ENCODE measurements at regions not wholly inside any gene's neighbourhood (a gene's known extent, or its start where the extent isn't known, plus 50 kb on each side); places are given as distances from the start of the nearest gene placed in this dataset.

- no peaks in the 10 kb centered on the region for H3K9me2 ChIP-seq (replicated peaks; ENCODE audit: low read length)
- no peaks in the 10 kb centered on the region for H3K27me3 ChIP-seq (ENCODE audit: low read length)
- H3K9me3 ChIP-seq (ENCODE audit: low read length) = no peaks in the 10 kb centered on the region
- no peak overlapping the region for H3K27ac ChIP-seq (ENCODE audit: low read length)
- BruUV-seq (replicated peaks) = no TSS peak
- no peak overlapping the region for H3K4me2 ChIP-seq (ENCODE audit: low read length)
- H4K20me1 ChIP-seq (ENCODE audit: low read length) = no peaks in the 10 kb centered on the region
- H3K9ac ChIP-seq (ENCODE audit: low read length) = no peak overlapping the region
- ATAC-seq (no peak), DNase-seq (no peak)
- H3K4me1 ChIP-seq (ENCODE audit: insufficient read depth, low read length) = peaks cover 32% of the 10 kb centered on the region
- no peak overlapping the region for H2AFZ ChIP-seq (ENCODE audit: low read length)
- no peaks in the 10 kb centered on the region for H3F3A ChIP-seq (ENCODE audit: low read length, unreplicated experiment)
- H3K36me3 ChIP-seq (ENCODE audit: low read depth, low read length) = no peaks in the 10 kb centered on the region
- no peak overlapping the region for H3K4me3 ChIP-seq (ENCODE audit: low read length)
- TF ChIP-seq CTCF (conservative IDR thresholded peaks at IDR 0.05; ENCODE audit: low read depth, low read length) (no peak), EZH2phosphoT487 (IDR thresholded peaks at IDR 0.05; ENCODE audit: borderline replicate concordance, low read length) (no peak), EZH2 (IDR thresholded peaks at IDR 0.05; ENCODE audit: low read length, unreplicated experiment) (no peak)
- ChIA-PET POLR2A (ENCODE audit: unreplicated experiment) (no interaction called here), CTCF (no interaction called here)
- intact Hi-C loops (cut with micrococcal nuclease) = no loop called here
- no peaks in the 10 kb centered on the region for H3K79me2 ChIP-seq (ENCODE audit: low read length)
Measured at GRCh38 chr7:81630600-81630999, 139.2 kb downstream of the HGF start.

GRCh38 chr7:81629702-81630101 lies 140.1 kb downstream of the HGF start:
- H2AFZ ChIP-seq (ENCODE audit: low read length) = no peak overlapping the region
- CTCF ChIA-PET = no interaction called here
- no peaks in the 10 kb centered on the region for H3F3A ChIP-seq (ENCODE audit: low read length, unreplicated experiment)
- no peaks in the 10 kb centered on the region for H3K79me2 ChIP-seq (ENCODE audit: low read length)
- H3K27ac ChIP-seq (ENCODE audit: low read length) = no peak overlapping the region
- H3K4me2 ChIP-seq (ENCODE audit: low read length) = no peak overlapping the region
- no peaks in the 10 kb centered on the region for H3K36me3 ChIP-seq (ENCODE audit: low read depth, low read length)
- no peaks in the 10 kb centered on the region for H3K9me3 ChIP-seq (ENCODE audit: low read length)
- no peaks in the 10 kb centered on the region for H3K27me3 ChIP-seq (ENCODE audit: low read length)
- no TSS peak for BruUV-seq (replicated peaks)
- POLR2A ChIA-PET (ENCODE audit: unreplicated experiment) = no interaction called here
- no peak overlapping the region for H3K9ac ChIP-seq (ENCODE audit: low read length)
- intact Hi-C loops (cut with micrococcal nuclease) = no loop called here
- DNase-seq = no peak
- H3K4me1 ChIP-seq (ENCODE audit: insufficient read depth, low read length) = peaks cover 31% of the 10 kb centered on the region
- no peak for TF ChIP-seq EZH2 (IDR thresholded peaks at IDR 0.05; ENCODE audit: low read length, unreplicated experiment)
- TF ChIP-seq EZH2phosphoT487 (IDR thresholded peaks at IDR 0.05; ENCODE audit: borderline replicate concordance, low read length) = no peak
- TF ChIP-seq CTCF (conservative IDR thresholded peaks at IDR 0.05; ENCODE audit: low read depth, low read length) = no peak
- H3K4me3 ChIP-seq (ENCODE audit: low read length) = no peak overlapping the region
- H4K20me1 ChIP-seq (ENCODE audit: low read length) = no peaks in the 10 kb centered on the region
- no peak for ATAC-seq
- H3K9me2 ChIP-seq (replicated peaks; ENCODE audit: low read length) = no peaks in the 10 kb centered on the region

GRCh38 chr7:81628951-81629350 lies 140.9 kb downstream of the HGF start:
- Histone ChIP-seq H3K9me3 (ENCODE audit: low read length) (no peaks in the 10 kb centered on the region), H3K9me2 (replicated peaks; ENCODE audit: low read length) (no peaks in the 10 kb centered on the region), H3K27me3 (ENCODE audit: low read length) (no peaks in the 10 kb centered on the region), H3K4me2 (ENCODE audit: low read length) (no peak overlapping the region), H4K20me1 (ENCODE audit: low read length) (no peaks in the 10 kb centered on the region), H3K27ac (ENCODE audit: low read length) (peak overlapping the region; percentile 97; the same call in 1 of the 2 replicates), H3F3A (ENCODE audit: low read length, unreplicated experiment) (no peaks in the 10 kb centered on the region), H3K4me3 (ENCODE audit: low read length) (no peak overlapping the region), H3K4me1 (ENCODE audit: insufficient read depth, low read length) (peaks cover 32% of the 10 kb centered on the region), H3K79me2 (ENCODE audit: low read length) (no peaks in the 10 kb centered on the region), H3K36me3 (ENCODE audit: low read depth, low read length) (no peaks in the 10 kb centered on the region), H3K9ac (ENCODE audit: low read length) (peak overlapping the region; percentile 80; the same call in 1 of the 2 replicates), H2AFZ (ENCODE audit: low read length) (no peak overlapping the region)
- ATAC-seq = no peak
- intact Hi-C loops (cut with micrococcal nuclease) = no loop called here
- ChIA-PET CTCF (no interaction called here), POLR2A (ENCODE audit: unreplicated experiment) (no interaction called here)
- no peak for TF ChIP-seq EZH2phosphoT487 (IDR thresholded peaks at IDR 0.05; ENCODE audit: borderline replicate concordance, low read length)
- no TSS peak for BruUV-seq (replicated peaks)
- no peak for DNase-seq
